HUES6 (cell line): ENCODE measurements at regions not wholly inside any gene's neighbourhood (a gene's known extent, or its start where the extent isn't known, plus 50 kb on each side); places are given as distances from the start of the nearest gene placed in this dataset.

Source experiments
- H3K27ac ChIP-seq: 2 replicates; pipeline ENCODE4 v1.7.0; 2013; ENCODE audit warnings: low read depth, mild to moderate bottlenecking, low read length, inconsistent platforms
- H3K27me3 ChIP-seq: 2 replicates; pipeline ENCODE4 v1.6.1; 2013; ENCODE audit warnings: low read length; ENCODE audit not compliant: control insufficient read depth, insufficient read depth
- H3K36me3 ChIP-seq: 2 replicates; pipeline ENCODE4 v1.6.1; 2013; ENCODE audit warnings: low read length; ENCODE audit not compliant: control insufficient read depth, insufficient read depth
- H3K4me1 ChIP-seq: 2 replicates; pipeline ENCODE4 v1.6.1; 2013; ENCODE audit warnings: low read length; ENCODE audit not compliant: control insufficient read depth, insufficient read depth
- H3K4me3 ChIP-seq: 2 replicates; pipeline ENCODE4 v1.5.1; 2013; ENCODE audit warnings: low read depth, low read length
- H3K9ac ChIP-seq: one replicate; pipeline ENCODE4 v1.6.1; 2013; ENCODE audit warnings: mild to moderate bottlenecking, low read length
- H3K9me3 ChIP-seq: 2 replicates; pipeline ENCODE4 v1.6.1; 2013; ENCODE audit warnings: low read depth, low read length; ENCODE audit not compliant: control insufficient read depth, insufficient read depth

GRCh38 chr6:168730931-168731716 is 290.1 kb downstream of the SMOC2 start:
- H3K4me3 ChIP-seq = no peak overlapping the region
- H3K9ac ChIP-seq = no peak overlapping the region
- H3K4me1 ChIP-seq = no peaks in the 10 kb centered on the region
- peaks cover 6% of the 10 kb centered on the region; the same call in 1 of the 2 replicates for H3K9me3 ChIP-seq
- no peak overlapping the region for H3K27ac ChIP-seq
- no peaks in the 10 kb centered on the region for H3K36me3 ChIP-seq
- H3K27me3 ChIP-seq = no peaks in the 10 kb centered on the region

GRCh38 chr6:168728056-168728455 is 287.1 kb downstream of the SMOC2 start:
- Histone ChIP-seq H3K4me3 (no peak overlapping the region), H3K9ac (no peak overlapping the region), H3K9me3 (peaks cover 34% of the 10 kb centered on the region), H3K4me1 (no peaks in the 10 kb centered on the region), H3K27me3 (no peaks in the 10 kb centered on the region), H3K27ac (no peak overlapping the region), H3K36me3 (no peaks in the 10 kb centered on the region)

GRCh38 chr6:168726312-168726856 is 285.4 kb downstream of the SMOC2 start:
- no peaks in the 10 kb centered on the region for H3K27me3 ChIP-seq
- H3K27ac ChIP-seq = no peak overlapping the region
- no peak overlapping the region for H3K4me3 ChIP-seq
- peaks cover 48% of the 10 kb centered on the region for H3K9me3 ChIP-seq
- H3K4me1 ChIP-seq = no peaks in the 10 kb centered on the region
- no peak overlapping the region for H3K9ac ChIP-seq
- H3K36me3 ChIP-seq = no peaks in the 10 kb centered on the region

- H3K27me3 ChIP-seq = no peaks in the 10 kb centered on the region
- no peaks in the 10 kb centered on the region for H3K4me1 ChIP-seq
- no peak overlapping the region for H3K9ac ChIP-seq
- H3K36me3 ChIP-seq = no peaks in the 10 kb centered on the region
- no peak overlapping the region for H3K4me3 ChIP-seq
- H3K27ac ChIP-seq = no peak overlapping the region
- peaks cover 49% of the 10 kb centered on the region for H3K9me3 ChIP-seq
Observed at GRCh38 chr6:168725802-168726201, 284.8 kb downstream of the SMOC2 start.

- no peaks in the 10 kb centered on the region for H3K36me3 ChIP-seq
- no peaks in the 10 kb centered on the region for H3K4me1 ChIP-seq
- H3K9ac ChIP-seq = no peak overlapping the region
- H3K27me3 ChIP-seq = no peaks in the 10 kb centered on the region
- peaks cover 57% of the 10 kb centered on the region for H3K9me3 ChIP-seq
- H3K27ac ChIP-seq = no peak overlapping the region
- H3K4me3 ChIP-seq = no peak overlapping the region
Observed at GRCh38 chr6:168724669-168725570, 283.9 kb downstream of the SMOC2 start.

GRCh38 chr6:168724033-168724432 is 283.0 kb downstream of the SMOC2 start:
- Histone ChIP-seq H3K4me3 (no peak overlapping the region), H3K27me3 (no peaks in the 10 kb centered on the region), H3K27ac (no peak overlapping the region), H3K36me3 (no peaks in the 10 kb centered on the region), H3K4me1 (no peaks in the 10 kb centered on the region), H3K9me3 (peaks cover 66% of the 10 kb centered on the region), H3K9ac (no peak overlapping the region)

- no peaks in the 10 kb centered on the region for H3K4me1 ChIP-seq
- H3K9ac ChIP-seq = no peak overlapping the region
- no peak overlapping the region for H3K27ac ChIP-seq
- no peak overlapping the region for H3K4me3 ChIP-seq
- H3K27me3 ChIP-seq = no peaks in the 10 kb centered on the region
- no peaks in the 10 kb centered on the region for H3K36me3 ChIP-seq
- peaks cover 69% of the 10 kb centered on the region for H3K9me3 ChIP-seq
Observed at GRCh38 chr6:168722397-168722796, 281.4 kb downstream of the SMOC2 start.

- Histone ChIP-seq H3K9ac (no peak overlapping the region), H3K36me3 (no peaks in the 10 kb centered on the region), H3K9me3 (peaks cover 73% of the 10 kb centered on the region), H3K4me3 (no peak overlapping the region), H3K4me1 (no peaks in the 10 kb centered on the region), H3K27ac (no peak overlapping the region), H3K27me3 (no peaks in the 10 kb centered on the region)
Observed at GRCh38 chr6:168721571-168721970, 280.6 kb downstream of the SMOC2 start.

- H3K9ac ChIP-seq = no peak overlapping the region
- H3K4me1 ChIP-seq = no peaks in the 10 kb centered on the region
- H3K9me3 ChIP-seq = peaks cover 78% of the 10 kb centered on the region
- no peak overlapping the region for H3K27ac ChIP-seq
- H3K4me3 ChIP-seq = no peak overlapping the region
- H3K27me3 ChIP-seq = no peaks in the 10 kb centered on the region
- H3K36me3 ChIP-seq = no peaks in the 10 kb centered on the region
Observed at GRCh38 chr6:168719901-168720300, 278.9 kb downstream of the SMOC2 start.

GRCh38 chr6:168718821-168719475 is 278.0 kb downstream of the SMOC2 start:
- no peak overlapping the region for H3K9ac ChIP-seq
- no peaks in the 10 kb centered on the region for H3K36me3 ChIP-seq
- H3K27ac ChIP-seq = no peak overlapping the region
- no peak overlapping the region for H3K4me3 ChIP-seq
- H3K27me3 ChIP-seq = no peaks in the 10 kb centered on the region
- H3K9me3 ChIP-seq = peaks cover 78% of the 10 kb centered on the region
- no peaks in the 10 kb centered on the region for H3K4me1 ChIP-seq
